Gastrocnemius medialis (tissue), 4 donors: ENCODE measurements at regions not wholly inside any gene's neighbourhood (a gene's known extent, or its start where the extent isn't known, plus 50 kb on each side); places are given as distances from the start of the nearest gene placed in this dataset.

Experiments used
- POLR2A ChIP-seq, 2 donors: fragments of 450-650 bp; IDR thresholded peaks; one replicate each; pipeline ENCODE4 v1.6.1; 2017; ENCODE audit warnings: antibody characterized with exemption in 2 of 2, mild to moderate bottlenecking in 2 of 2, moderate library complexity in 2 of 2
- TF ChIP-seq, protein P1 (sequence below), 5 experiments: fragments of 450-650 bp in 3 of 5; fragments of 200-600 bp in 2 of 5; sonication (generic) in 2 of 5; IDR thresholded peaks in 4 of 5; conservative IDR thresholded peaks in 1 of 5; 1 replicate in 4 of 5; 2 replicates in 1 of 5; pipeline ENCODE4 v1.5.1; 2016 to 2019; ENCODE audit warnings: antibody characterized with exemption in 5 of 5, mild to moderate bottlenecking in 3 of 5, moderate library complexity in 3 of 5

DNA sequence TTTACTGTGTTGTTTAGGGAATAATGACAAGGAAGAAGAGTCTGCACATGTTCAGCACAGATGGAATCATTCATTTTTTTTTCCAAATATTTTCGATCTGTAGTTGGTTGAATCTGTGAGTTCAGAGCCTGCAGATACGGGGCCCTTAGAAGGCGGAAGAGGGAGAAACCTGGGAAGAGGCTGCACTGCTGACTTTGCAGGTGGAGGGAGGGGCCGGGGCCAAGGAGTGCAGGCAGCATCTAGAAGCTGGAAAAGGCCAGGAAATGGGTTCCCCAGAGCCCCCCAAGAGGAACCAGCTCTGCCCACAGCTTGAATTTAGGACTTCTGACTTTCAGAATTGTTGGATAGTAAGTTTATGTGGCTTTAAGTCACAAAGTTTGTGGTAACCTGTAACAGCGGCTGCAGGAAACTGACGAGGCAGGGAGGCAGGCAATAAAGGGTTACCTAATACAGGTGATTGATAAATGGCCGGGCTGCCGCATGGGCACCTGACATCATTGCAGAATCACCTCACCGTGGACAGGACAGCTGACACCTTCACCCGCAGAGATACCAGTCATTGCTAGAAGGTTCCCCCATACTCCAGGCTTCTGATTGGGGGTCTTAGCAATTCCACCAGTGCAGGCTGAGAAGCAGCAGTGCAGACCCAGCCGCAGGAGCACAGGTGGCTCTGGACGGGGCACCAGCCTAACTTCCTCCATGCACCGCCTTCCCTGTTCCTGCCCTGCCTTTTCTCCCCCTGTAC is 181.3 kb downstream of the IRF8 start:
- TF ChIP-seq, protein P1, sequence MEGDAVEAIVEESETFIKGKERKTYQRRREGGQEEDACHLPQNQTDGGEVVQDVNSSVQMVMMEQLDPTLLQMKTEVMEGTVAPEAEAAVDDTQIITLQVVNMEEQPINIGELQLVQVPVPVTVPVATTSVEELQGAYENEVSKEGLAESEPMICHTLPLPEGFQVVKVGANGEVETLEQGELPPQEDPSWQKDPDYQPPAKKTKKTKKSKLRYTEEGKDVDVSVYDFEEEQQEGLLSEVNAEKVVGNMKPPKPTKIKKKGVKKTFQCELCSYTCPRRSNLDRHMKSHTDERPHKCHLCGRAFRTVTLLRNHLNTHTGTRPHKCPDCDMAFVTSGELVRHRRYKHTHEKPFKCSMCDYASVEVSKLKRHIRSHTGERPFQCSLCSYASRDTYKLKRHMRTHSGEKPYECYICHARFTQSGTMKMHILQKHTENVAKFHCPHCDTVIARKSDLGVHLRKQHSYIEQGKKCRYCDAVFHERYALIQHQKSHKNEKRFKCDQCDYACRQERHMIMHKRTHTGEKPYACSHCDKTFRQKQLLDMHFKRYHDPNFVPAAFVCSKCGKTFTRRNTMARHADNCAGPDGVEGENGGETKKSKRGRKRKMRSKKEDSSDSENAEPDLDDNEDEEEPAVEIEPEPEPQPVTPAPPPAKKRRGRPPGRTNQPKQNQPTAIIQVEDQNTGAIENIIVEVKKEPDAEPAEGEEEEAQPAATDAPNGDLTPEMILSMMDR (IDR thresholded peaks at IDR 0.05 in 4 of 5, conservative IDR thresholded peaks at IDR 0.05 in 1 of 5): no peak
- TF ChIP-seq POLR2A (IDR thresholded peaks at IDR 0.05): no peak
